NCI-H460 (cell line): ENCODE measurements at regions not wholly inside any gene's neighbourhood (a gene's known extent, or its start where the extent isn't known, plus 50 kb on each side); places are given as distances from the start of the nearest gene placed in this dataset.
A peak's percentile ranks its signal among the peaks of the same experiment; 100 is the strongest.

ENCODE experiments used
- DNase-seq: peaks from one replicate; pipeline ENCODE4 v3.0.0-alpha.2; 2016; ENCODE audit warnings: low read depth; ENCODE audit errors: extremely low read depth

DNA sequence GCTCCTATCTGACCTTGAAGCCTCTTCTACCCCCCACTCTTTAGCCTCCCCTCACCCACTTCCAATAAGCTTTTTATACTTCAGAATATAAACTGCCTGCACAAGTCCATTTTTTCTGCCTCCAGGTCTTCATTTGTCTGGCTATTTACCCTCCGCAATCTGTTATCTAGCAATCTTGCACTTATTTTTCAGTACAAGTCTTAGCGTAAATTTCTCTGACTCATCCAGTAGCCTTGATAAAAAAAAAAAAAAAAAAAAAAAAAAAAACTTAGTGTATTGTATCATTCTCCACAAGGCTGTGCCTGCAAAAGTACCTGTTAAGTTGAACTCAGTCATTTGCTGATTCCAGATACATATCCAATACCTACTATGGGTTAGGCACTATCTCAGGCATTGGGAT, 219.5 kb upstream of the DKK2 start:
- DNase-seq: no peak

DNA sequence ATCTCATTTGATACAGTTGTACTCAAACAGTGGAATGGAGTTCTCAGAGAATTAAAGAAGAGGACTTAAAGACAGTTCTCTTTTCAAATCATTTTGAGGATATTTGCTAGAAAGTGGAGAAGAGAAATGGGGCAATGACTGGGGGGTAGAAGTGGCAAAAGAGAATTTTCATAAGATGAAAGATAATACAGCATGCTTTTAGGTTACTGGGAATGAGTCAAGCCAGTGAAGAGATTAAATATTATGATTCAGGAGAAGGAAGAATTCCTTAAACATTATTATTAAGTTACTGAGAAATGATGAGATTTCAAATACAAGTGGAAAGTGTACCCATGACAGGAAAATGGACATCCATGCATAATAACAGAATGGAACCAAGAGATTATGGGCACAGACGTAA, 219.0 kb upstream of the DKK2 start:
- DNase-seq: no peak

DNA sequence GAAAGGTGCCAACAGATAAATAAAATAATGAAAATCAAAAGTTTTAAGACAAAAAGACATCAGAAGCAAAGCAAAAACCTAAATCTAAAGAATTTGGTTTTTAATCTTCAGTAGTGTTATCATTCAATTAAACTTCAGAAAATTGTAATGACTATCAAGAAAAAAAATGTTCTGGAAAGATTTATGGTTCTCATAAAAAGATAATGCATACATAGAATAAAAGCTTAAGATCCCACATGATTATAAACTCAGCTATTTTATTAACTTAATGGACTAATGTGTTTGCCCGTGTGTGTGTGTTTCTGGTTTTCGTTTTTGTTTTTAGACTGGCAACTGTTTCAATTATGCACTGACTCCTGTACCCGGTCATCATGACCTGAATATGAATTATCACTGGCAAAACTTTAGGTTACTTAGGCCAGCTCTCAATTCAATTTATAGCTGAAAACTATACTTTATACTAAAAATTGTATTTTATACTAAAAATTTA, 217.5 kb upstream of the DKK2 start:
- no peak for DNase-seq

DNA sequence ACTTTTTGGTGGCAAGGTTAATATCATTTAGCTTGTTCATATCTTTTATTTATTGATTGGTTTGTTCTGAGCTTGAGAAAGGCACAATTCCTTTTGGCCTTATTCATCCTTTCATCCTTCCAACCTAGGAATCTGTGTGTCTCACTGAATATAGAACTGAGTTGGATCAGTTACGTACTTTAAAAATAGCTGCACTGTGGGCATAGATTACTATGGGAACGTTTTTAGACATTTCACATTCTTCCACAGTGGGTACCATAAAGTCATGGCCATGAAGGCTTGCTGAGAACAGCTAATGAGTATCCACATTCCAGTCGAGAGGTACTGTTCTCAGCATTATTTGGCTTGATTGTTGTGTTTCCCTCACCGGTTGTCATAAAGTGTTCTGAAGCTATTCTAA, 217.0 kb upstream of the DKK2 start:
- no peak for DNase-seq

DNA sequence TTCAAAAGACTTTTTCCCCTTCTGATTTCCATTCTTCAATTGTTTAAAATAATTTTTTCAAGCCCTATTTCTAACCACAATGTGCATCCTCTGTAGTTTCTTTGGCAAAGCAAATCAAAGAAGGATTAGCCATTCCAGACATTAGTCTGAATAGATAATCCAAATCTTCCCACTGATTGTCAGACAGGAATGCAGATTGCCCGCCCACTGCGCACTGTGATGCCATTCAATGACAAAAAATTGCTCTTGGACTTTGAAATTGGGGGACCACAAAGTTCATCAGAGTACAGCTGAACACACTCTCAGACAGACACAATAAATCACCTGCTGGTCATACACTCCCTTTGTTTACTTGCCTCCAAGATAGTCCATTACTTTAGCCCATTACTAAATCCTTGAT, 216.5 kb upstream of the DKK2 start:
- DNase-seq: no peak

DNA sequence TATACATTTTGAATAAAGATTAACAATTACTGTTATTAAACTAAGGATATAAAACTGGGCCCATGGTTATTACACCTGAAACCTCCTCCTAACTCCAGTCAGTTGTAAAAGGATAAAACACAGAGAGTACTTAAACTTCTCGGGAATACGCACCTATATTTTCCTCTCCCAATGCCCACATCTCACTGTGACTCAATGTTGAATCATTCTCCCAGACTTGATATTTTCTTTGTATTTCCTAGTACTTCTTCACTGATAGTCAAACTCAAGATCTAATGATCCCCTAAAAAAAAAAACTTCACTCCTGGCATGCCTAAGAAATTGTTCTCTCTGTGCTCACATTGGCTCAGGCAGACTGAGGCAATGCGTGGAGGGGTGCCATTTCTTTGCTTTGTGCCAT, 212.5 kb upstream of the DKK2 start:
- DNase-seq: no peak

DNA sequence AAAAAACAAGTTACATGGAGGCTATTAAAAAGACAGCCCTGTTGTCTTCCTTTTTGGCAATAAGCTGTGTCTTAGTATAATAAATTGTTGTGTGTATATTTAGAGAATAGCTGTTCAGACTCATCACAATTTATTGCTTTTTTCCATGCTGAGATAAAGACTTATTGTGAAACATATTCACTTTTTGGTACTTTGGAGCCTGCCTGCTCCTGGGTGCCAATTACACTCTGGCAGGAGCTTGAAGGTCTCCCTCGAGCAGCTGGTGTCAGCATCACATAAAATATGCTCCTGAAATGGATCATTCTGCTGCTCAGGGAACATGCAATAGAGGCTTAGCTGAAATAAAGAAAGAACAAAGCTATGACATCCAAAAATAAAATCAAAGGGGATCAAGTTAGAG, 211.6 kb upstream of the DKK2 start:
- no peak for DNase-seq

DNA sequence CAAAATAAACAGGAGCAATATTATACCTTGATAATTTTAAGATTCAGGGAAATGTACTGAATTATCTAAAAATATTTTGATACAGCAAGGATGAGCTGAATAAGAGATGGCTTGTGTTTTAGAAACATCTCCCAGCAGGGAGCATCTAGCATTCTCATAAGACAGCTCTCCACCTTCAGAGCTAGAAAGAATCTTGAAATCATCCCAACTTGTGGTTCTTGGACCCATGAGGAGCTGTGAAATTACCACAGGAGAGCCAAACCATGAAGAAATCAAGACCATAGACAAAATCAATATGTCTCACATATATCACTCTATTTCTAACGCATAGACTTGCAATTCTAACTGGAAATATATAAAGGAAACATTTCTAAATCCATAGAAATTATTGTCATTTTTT, 210.6 kb upstream of the DKK2 start:
- DNase-seq: no peak

DNA sequence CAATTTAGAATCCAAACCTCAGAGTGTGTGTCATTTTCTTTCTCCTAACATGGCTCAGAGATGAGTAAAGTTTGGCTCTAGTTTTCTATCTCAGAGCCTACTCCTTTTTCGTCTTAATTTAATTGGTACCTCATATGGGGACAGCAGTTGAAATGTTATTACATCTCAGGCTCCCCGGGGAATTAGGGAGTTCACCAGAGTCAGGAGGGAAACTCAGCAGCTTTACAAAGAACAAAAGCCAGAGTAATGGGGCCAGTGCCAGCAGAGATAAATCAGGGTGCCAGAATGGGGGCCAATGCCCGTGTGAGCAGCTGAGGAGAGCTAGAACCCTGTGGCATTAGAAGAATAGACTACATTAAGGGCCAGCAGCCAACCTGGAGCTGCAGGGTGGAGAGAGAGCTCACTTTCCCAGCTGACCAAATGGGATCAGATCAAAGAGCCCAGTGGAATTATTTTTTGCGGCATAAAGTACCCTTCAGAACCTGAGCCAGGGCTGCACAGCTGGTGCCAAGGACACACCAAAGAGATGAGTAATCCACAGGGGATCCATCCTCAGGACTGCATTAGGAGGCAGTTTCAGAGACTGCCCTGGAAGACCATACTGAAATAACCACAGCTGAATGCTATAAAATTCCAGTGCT, 207.1 kb upstream of the DKK2 start:
- no peak for DNase-seq

DNA sequence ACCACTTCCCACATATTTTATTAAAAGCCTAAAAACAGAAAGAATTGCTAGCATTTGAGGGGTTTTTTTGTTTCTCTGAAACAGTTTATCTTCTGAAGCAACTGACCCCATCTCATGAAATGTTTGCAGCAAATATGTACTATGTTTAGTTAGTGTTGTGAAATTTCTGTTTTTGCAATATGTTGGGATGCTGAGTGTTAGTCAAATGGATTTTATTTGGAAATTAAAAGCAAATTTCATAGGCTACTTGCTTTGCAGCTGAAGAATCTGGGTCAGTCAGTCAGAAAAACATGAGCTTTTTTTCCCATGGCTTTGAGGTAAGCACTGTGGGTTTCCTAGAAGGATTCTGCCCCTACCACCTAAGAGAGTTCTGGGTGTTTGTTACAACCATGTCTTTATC, 184.9 kb upstream of the DKK2 start:
- no peak for DNase-seq

DNA sequence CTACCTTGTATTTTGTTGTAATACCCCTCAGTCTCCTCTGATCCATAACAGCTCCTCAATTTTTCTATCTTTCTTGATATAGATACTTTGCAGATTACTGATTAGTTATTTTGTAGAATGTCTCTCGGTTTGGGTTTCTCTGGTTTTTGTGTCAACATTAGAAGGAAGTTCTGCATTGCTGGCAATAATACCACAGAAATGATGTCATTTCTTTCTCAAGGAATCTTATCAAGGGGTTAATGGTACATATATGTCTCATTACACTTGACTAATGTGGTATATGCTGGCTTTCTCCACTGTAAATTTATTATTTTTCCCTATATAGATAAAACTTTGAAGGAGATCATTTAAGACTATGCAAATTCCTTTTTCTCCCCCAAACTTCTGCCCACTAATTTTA, 183.6 kb upstream of the DKK2 start:
- DNase-seq: no peak

DNA sequence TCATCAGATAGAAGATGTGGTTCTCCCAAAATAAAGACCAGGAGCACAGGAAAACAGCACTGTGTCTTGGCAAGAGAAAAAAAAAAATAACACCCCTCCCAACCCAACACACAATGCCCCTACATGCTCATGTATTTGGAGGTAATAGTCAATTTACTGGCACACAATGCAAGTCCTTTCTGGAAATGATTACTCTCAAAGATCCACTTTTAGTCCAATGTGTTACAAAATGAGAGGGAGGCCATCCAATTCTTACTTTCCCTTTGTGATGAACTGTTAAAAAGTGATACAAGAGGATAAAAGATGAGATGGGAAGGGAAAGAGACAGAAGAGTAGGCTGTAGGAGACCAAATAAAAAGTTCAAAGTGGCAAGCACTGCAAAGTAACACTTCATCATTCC, 180.3 kb upstream of the DKK2 start:
- no peak for DNase-seq

DNA sequence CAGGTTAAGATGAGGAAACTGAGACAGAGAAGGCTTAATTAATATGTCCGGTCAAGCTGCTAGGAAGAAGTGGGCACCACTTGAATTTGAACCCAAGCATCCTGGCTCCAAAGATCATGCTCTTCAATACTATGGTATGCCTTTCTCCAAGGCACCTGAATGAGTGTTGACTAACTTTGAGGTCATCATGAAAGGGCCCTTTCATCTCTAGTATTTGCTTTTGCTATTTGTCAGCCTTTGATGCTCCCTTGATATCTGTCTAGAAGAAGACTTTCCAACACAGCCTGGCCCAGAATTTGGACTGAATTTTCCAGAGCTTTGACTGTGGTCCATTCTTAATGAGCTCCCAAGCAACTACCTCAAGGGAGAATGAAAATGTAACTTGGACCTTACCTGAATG, 179.1 kb upstream of the DKK2 start:
- DNase-seq: no peak

DNA sequence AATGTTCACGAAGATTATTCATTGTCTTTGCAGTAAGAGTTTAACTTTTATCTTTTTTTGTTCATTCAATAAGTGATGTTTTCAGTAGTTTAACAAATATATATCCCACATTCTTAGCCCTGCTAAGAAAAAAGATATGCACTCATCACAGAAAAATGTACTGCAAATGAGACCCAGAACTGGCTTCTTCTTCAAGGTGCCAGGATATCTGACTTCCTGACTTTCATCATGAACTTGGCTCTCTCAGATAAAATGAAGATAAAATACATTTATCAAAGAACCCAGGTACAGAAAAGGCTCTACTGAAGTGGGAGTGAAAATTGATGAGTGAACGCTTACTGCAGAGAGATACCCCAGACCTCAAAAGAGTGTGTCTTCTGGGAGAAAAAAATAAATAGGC, 177.8 kb upstream of the DKK2 start:
- DNase-seq: no peak

DNA sequence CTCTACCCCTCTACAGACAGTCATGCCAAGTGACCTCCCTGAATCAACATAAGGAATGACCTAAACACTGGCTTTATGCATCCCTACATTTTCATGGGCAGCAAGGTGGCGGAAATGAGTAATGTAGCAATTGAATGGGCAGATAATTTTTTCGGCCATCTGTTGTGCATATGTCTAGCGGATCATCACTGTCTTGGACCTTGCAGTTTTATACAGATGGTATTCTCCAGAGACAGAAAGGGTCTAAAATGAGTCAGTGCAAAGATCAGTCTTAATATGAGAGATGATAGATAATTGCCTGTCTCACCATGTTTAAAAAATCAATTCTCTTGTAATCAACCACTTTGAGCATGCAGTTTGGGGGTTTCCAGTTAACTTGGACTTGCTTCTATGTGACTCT, 177.3 kb upstream of the DKK2 start:
- no peak for DNase-seq

DNA sequence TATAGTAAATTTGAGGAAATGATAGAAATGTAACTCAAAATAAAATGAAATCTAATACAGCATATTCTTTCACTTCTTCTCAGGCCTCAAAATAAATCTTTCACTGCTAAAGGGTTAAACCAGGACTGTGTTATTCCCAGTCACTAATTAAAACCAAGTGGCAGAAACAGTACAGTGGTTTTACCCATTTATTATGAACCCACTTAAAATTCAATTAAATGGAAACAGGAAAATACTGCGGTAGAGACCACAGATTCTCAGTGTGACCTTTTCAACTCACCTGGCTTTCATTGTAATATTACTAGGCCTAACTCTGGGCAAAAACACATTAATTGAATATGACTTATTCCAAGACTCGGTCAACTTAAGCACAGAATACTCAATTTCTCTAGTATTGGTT, 176.5 kb upstream of the DKK2 start:
- DNase-seq: no peak

DNA sequence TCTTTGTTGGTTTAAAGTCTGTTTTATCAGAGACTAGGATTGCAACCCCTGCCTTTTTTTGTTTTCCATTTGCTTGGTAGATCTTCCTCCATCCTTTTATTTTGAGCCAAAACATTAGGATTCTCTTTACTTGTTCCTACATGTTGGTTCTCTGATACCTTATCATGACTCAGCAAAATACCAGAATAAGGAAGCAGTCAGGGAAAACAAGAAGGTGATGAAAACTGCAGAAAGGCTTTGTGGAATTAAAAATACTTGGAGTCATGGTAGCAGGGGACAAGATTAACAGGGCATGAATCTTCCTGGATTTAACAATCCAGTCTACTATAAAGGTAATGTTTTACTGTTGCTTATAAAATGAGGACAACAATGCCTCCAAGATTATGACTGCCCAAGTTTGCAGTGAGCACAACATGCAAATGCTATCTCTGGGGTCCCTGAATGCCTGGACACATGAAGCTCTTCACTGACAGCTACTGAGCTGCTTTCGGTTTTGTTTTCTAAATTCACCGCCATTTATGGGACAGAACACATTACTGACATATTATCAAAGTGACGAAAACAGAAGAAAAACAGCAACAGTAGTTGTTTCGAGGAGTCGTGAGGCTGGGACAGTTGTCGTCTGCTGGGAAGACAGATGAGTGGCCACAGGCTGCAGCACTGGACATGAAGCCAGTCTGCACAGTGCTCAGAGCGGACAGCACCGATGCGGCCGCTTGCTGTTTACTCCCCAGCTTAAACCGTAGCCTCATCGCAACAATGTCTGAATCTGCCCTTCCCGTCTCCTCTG, 174.5 kb upstream of the DKK2 start:
- DNase-seq: peak; percentile 18

DNA sequence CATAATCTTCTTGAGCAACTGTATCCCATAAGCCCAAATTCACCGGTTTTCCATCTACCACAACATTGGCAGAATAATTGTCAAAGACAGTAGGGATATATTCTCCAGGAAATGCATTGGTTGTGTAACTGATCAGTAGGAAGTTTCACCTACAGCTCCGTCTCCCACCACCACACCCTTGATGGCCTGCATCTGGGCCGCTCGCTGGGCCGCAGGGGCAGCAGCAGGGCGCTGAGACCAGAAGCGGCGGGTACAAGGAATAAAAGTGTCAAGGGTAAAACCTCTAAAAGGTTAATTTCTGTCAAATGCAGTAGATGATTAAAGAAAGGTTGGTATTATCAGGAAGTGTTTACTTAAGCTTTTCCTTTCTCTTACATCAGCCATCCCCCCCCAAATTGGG, 167.6 kb upstream of the DKK2 start:
- no peak for DNase-seq

DNA sequence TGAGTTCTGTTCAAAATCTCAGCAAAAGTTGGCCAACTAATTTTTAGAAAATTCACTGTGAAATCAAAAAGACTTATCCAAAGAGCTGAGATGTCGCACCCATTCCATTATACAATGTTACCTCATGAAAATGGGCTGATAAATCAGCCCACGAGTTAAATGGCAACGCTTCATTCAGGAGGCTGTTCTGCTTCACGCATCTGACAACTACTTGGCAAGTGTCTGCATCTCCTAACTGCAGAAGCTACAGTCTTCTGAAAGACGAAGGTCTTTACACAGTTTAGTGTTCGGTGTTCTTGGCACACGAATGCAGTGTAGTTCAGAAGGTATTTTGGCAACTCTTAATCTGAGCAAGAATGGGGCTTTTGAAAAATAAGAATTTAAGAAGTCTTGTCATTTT, 166.6 kb upstream of the DKK2 start:
- DNase-seq: no peak

DNA sequence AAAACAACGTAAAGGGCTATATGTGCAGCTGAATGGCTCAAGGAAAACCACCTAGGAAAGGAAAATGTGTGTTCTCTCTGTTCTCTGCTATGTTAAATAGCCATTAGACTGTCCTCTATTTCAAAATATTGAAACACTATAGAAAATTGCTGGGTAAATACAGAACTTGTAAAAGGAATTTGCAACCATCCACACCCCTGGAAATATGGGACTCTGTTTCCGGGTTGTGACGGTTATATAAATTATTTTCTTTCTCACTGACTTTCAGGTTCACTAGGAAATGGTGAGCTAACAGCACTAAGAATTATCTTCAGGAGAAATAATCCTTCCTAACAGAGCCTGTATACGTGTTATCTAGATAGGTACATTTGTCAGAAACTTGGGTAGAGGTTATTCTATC, 161.0 kb upstream of the DKK2 start:
- no peak for DNase-seq

DNA sequence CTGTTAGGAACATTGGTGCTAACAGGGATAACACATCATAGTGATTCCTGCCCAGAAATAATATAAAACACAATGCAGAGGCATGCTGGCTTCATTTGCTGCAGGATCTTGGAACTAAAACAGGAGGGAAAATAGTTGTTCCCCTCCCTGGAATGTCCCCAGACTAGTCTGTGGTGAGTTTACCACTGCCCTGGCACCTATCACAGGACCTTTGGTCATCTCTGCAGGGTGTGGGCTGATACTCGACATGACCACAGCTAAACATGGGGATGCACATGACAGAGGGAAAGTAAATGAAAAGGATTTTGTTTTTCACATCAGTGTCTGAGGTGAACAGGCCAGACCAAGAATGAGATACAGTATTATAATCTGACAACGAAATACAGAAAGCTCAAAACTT, 160.2 kb upstream of the DKK2 start:
- no peak for DNase-seq

DNA sequence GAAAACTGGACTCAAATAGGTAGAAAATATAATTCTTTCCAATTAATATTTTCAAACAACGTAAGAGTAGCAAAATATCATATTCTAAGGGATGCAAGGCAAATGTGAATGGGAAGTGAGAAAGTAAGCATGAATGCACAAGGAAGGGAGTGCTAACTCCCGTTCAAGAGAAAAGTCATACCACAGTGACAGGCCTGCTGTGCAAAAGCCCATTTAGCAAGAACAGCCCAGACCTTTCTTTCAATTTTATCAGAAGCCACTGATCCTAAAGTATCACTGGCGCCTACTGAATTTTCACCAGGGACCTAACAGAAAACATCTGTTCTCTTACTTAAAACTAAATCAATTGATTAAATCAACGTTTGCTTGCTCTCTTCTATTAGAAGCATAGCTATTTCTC, 157.9 kb upstream of the DKK2 start:
- DNase-seq: no peak

DNA sequence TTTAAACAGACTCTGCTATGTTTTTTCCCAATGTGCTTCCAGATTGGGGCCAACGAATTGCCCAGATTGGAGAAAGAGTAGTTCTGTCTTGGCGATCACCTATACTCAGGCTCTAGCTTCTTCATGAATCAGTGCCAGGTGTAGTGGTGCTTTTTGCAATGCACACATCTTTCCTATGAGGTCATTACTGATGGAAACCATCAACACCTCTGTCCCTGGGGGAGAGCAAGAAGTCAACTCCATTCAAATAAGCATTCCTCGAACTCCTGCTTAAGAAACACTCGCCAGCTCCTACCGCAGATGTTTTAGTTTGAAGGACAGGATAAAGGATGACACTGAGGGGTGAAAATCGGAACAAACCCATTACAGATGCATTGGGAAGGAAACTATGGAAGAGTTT, 156.5 kb upstream of the DKK2 start:
- no peak for DNase-seq
